ENCODE measurements at regions not wholly inside any gene's neighbourhood (a gene's known extent, or its start where the extent isn't known, plus 50 kb on each side); places are given as distances from the start of the nearest gene placed in this dataset.

DNA sequence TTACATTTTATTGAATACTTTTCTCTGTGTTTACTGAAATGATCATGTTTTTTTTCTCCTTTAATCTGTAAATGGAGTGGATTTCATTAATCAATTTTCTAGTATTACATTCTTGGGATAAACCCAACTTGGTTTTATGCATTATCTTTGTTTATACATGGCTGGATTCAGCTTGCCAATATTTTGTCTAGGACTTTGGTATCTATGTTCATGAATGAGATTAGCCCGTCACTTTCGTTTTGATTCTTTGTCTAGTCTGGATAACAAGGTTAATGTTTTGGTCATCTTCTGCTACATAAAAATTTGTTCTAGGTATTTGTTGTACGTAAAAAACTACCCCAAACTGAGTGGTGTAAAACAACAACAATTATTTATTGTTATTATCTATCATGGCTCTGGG lies 127.9 kb upstream of the PAX6 start:
- TF ChIP-seq, protein P1, sequence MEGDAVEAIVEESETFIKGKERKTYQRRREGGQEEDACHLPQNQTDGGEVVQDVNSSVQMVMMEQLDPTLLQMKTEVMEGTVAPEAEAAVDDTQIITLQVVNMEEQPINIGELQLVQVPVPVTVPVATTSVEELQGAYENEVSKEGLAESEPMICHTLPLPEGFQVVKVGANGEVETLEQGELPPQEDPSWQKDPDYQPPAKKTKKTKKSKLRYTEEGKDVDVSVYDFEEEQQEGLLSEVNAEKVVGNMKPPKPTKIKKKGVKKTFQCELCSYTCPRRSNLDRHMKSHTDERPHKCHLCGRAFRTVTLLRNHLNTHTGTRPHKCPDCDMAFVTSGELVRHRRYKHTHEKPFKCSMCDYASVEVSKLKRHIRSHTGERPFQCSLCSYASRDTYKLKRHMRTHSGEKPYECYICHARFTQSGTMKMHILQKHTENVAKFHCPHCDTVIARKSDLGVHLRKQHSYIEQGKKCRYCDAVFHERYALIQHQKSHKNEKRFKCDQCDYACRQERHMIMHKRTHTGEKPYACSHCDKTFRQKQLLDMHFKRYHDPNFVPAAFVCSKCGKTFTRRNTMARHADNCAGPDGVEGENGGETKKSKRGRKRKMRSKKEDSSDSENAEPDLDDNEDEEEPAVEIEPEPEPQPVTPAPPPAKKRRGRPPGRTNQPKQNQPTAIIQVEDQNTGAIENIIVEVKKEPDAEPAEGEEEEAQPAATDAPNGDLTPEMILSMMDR (optimal IDR thresholded peaks at IDR 0.05 in 1 of 3, IDR thresholded peaks at IDR 0.05 in 1 of 3, conservative IDR thresholded peaks at IDR 0.05 in 1 of 3; ENCODE audit: extremely low read depth in 1 of 3, insufficient read depth in 2 of 3, low read length in 3 of 3), result no peak
- TF ChIP-seq EZH2 (IDR thresholded peaks at IDR 0.05; ENCODE audit: low read length), result no peak
